ENCODE measurements at regions not wholly inside any gene's neighbourhood (a gene's known extent, or its start where the extent isn't known, plus 50 kb on each side); places are given as distances from the start of the nearest gene placed in this dataset.

GRCh38 chr13:73268306-73268705, 209.5 kb downstream of the KLF5 start:
- Histone ChIP-seq H3K4me2 (ENCODE audit: low read depth, low read length) (no peak overlapping the region), H4K20me1 (ENCODE audit: insufficient read depth, low read length) (no peaks in the 10 kb centered on the region), H4K91ac (ENCODE audit: insufficient read depth, low read depth, low read length) (no peak overlapping the region), H3K9me1 (ENCODE audit: insufficient read depth, low read length) (peaks cover 3% of the 10 kb centered on the region; the same call in 1 of the 2 replicates), H3K4me1 (ENCODE audit: control insufficient read depth, insufficient read depth, low read length) (peaks cover 10% of the 10 kb centered on the region; the same call in 1 of the 2 replicates), H3K4ac (ENCODE audit: low read depth, low read length) (no peak overlapping the region), H3K18ac (ENCODE audit: low read depth, low read length) (no peak overlapping the region), H4K8ac (ENCODE audit: low read depth in 2 of 2, low read length in 2 of 2) (no peak overlapping the region), H4K5ac (ENCODE audit: low read depth, low read length) (no peak overlapping the region), H2BK5ac (ENCODE audit: low read depth, low read length, poor library complexity, severe bottlenecking) (peak overlapping the region; percentile 24), H3K36me3 (ENCODE audit: control insufficient read depth, insufficient read depth, low read length) (no peaks in the 10 kb centered on the region), H3K9me3 (ENCODE audit: control insufficient read depth, insufficient read depth, low read length) (no peaks in the 10 kb centered on the region), H3K9ac (ENCODE audit: low read depth, low read length) (no peak overlapping the region), H2BK20ac (ENCODE audit: low read depth, low read length) (no peak overlapping the region), H2AFZ (replicated peaks; ENCODE audit: low read length, poor library complexity) (peak overlapping the region; percentile 68), H3K27ac (ENCODE audit: insufficient read depth, low read length) (no peak overlapping the region), H2AK9ac (replicated peaks; ENCODE audit: low read depth, low read length, poor library complexity) (no peak overlapping the region), H3K23ac (ENCODE audit: low read depth, low read length) (no peak overlapping the region), H2AK5ac (ENCODE audit: low read depth, low read length) (no peak overlapping the region), H2BK15ac (ENCODE audit: low read depth, low read length) (no peak overlapping the region), H2BK120ac (ENCODE audit: low read depth, low read length) (no peak overlapping the region), H3K4me3 (ENCODE audit: insufficient read depth, low read depth, low read length) (no peak overlapping the region), H3K14ac (replicated peaks; ENCODE audit: low read depth, low read length) (0 out of 2 replicates have a peak overlapping the region, but pooled peaks have one; percentile 36), H3K56ac (ENCODE audit: extremely low read depth, insufficient read depth, low read length) (no peak overlapping the region), H3K79me1 (ENCODE audit: low read depth in 1 of 2, low read length in 2 of 2) (no peaks in the 10 kb centered on the region), H3K27me3 (ENCODE audit: control insufficient read depth, insufficient read depth, low read length) (0 out of 2 replicates have a peak, but pooled peaks cover 2% of the 10 kb centered on the region)
- TF ChIP-seq CEBPB (IDR thresholded peaks at IDR 0.05; ENCODE audit: low read depth, low read length), result peak; percentile 22; the same call in 1 of the 2 replicates
- no peak for TF ChIP-seq USF2 (IDR thresholded peaks at IDR 0.05; ENCODE audit: low read depth, low read length)
- no peak for TF ChIP-seq CHD1 (IDR thresholded peaks at IDR 0.05; ENCODE audit: low read depth, low read length)
- no peak for TF ChIP-seq BHLHE40 (IDR thresholded peaks at IDR 0.05; ENCODE audit: low read depth, low read length)
- peak; percentile 65 for DNase-seq
- BruUV-seq (replicated peaks), result no TSS peak
- WGBS, 2 experiments (ENCODE audit: extremely low coverage in 2 of 2, insufficient read length in 1 of 2), result no CpG with 5 or more reads among the region's 1 CpG
- ChIA-PET CTCF (no interaction called here), POLR2A (ENCODE audit: unreplicated experiment) (no interaction called here)
- in situ Hi-C loops (cut with MboI; ENCODE audit: low sequenced_read_pairs) (no loop called here), dilution Hi-C loops (cut with HindIII; ENCODE audit: low sequenced_read_pairs, unreplicated experiment) (no loop called here), intact Hi-C loops (cut with micrococcal nuclease) (no loop called here)
- ATAC-seq (ENCODE audit: low read depth), result no peak; the same call in 1 of the 2 replicates
